Gastrocnemius medialis (tissue), 4 donors: ENCODE measurements at regions not wholly inside any gene's neighbourhood (a gene's known extent, or its start where the extent isn't known, plus 50 kb on each side); places are given as distances from the start of the nearest gene placed in this dataset.
"Not testable (repeated sequence)": the region's sequence is repeated elsewhere in the genome, so short reads cannot be mapped to it uniquely, and the experiment has no call there.

Experiments
- ATAC-seq, 2 donors: fragments of 150-250 bp; one replicate each; pipeline ENCODE4 v1.9.1; 2016
- DNase-seq, 2 donors: peaks; one replicate each; pipeline ENCODE4 v3.0.0-alpha.2; 2019
- H3K27ac ChIP-seq, 4 donors: fragments of 200-600 bp; sonication (generic); 1 replicate in 1 of 4; 2 replicates in 3 of 4; pipeline ENCODE4 v1.5.1; 2016 to 2018; ENCODE audit warnings: mild to moderate bottlenecking in 2 of 4, moderate library complexity in 1 of 4
- H3K27me3 ChIP-seq, 3 donors: fragments of 200-600 bp; sonication (generic) in 2 of 3; 1 replicate in 1 of 3; 2 replicates in 2 of 3; pipeline versions ENCODE4 v1.5.1 to v1.6.0; 2016 to 2019; ENCODE audit warnings: mild to moderate bottlenecking in 1 of 3, moderate library complexity in 1 of 3
- H3K36me3 ChIP-seq, 2 donors: fragments of 200-600 bp; sonication (generic) in 1 of 2; one replicate each; pipeline ENCODE4 v1.5.1; 2017 to 2018
- H3K4me1 ChIP-seq, 2 donors: fragments of 200-600 bp; sonication (generic) in 1 of 2; one replicate each; pipeline ENCODE4 v1.5.1; 2016 to 2017; ENCODE audit warnings: mild to moderate bottlenecking in 2 of 2
- H3K4me3 ChIP-seq, 4 donors: fragments of 200-600 bp; sonication (generic) in 3 of 4; 1 replicate in 1 of 4; 2 replicates in 3 of 4; pipeline ENCODE4 v1.5.1; 2016 to 2019; ENCODE audit warnings: mild to moderate bottlenecking in 2 of 4
- H3K9me3 ChIP-seq, 3 donors: fragments of 200-600 bp; sonication (generic) in 2 of 3; 1 replicate in 1 of 3; 2 replicates in 2 of 3; pipeline ENCODE4 v1.5.1; 2016 to 2019
- in situ Hi-C, 4 donors: fragments of 200-750 bp; cut with MboI; loops; one replicate each; pipeline versions ENCODE4 v1.15.0 to v1.8.0; 2017; ENCODE audit warnings: low sequenced_read_pairs in 4 of 4
- intact Hi-C: fragments of 100-400 bp; cut with DNase I; formaldehyde crosslinking; loops from one replicate; pipeline ENCODE4 v1.15.1; 2023; ENCODE audit warnings: low total_unique reads

DNA sequence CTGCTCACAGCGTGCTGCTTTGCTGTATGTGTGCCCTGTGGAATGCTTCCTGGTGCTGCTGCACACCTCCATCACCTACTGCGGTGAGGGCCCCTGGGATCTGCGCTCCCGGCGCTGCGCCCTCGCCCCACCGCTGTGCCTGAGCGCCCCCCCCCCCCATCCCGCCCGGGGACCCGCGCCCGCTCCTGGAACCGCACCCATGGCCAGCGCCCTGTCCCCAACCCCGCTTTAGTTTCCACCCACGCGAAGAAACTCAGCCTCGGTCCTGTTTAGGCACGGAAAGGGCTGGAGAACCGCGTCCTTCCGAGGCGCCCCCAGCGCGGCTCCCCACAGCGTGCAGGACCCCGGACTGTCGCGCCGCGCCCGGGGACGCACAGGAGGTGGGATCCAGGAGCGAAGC, 265.5 kb downstream of the POTEB3 start:
- H3K27me3 ChIP-seq, ATAC-seq, H3K9me3 ChIP-seq, H3K4me3 ChIP-seq, H3K27ac ChIP-seq, intact Hi-C loops, H3K36me3 ChIP-seq, in situ Hi-C loops, DNase-seq, H3K4me1 ChIP-seq: not testable (repeated sequence)

DNA sequence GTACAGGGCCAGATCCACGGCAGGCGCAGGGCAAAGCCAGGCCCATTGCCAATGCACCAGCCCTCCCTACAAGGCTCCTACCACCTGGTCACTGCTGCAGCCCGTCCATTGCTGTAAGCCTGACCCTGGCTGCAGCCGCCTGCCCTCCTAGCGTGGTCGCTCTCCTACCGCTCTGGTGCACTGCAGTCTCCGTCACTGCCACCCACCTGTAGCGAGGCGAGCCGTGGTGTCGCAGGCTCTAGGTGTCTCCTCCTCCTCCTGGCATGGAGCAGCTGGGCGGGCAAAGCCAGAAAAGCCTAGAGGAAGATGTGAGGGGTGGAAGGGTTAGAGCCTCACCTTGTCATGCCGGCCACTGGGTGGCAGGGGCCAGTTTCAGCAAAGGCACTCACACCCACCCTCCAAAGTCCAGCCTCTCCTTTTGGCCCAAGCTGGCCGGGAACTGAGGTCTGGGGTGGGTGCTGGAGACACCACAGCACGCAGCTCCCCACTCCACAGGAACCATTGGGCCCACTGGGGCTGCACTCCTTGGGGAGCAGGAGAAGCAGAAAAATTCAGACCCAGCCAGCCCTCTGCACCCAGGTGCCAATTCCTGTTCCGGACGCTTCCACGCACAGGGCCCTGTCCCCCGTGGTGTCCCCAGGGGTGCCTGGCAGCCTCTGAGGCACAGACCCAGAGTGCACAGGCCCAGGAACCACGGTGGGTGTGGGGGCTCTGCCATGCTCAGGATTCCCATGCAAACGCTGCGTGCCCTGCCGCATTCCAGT, 285.3 kb upstream of the POTEB2 start:
- ATAC-seq, H3K27me3 ChIP-seq, intact Hi-C loops, in situ Hi-C loops, DNase-seq, H3K27ac ChIP-seq, H3K36me3 ChIP-seq, H3K9me3 ChIP-seq, H3K4me1 ChIP-seq, H3K4me3 ChIP-seq: not testable (repeated sequence)

DNA sequence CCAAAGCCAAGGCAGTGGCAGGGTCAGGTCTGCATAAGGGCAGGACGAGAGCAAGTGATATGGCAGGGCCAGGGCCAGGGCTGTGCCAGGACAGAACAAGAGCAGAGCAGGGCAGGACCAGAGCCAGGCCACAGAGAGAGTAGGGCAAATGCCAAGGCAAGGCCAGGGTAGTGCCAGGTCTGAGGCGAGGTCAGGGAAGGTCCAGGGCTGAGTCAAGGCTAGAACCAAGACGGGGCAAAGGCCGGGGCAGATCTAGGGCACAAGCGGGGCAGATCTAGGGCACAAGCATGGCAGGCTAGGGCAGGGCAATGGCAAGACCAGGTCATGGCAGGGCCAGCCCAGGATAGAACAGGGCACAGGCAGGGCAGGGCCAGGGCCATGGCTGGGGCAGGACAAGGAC, 282.0 kb upstream of the POTEB2 start:
- H3K36me3 ChIP-seq, H3K27me3 ChIP-seq, H3K9me3 ChIP-seq, intact Hi-C loops, DNase-seq, H3K27ac ChIP-seq, H3K4me3 ChIP-seq, ATAC-seq, in situ Hi-C loops, H3K4me1 ChIP-seq: not testable (repeated sequence)

DNA sequence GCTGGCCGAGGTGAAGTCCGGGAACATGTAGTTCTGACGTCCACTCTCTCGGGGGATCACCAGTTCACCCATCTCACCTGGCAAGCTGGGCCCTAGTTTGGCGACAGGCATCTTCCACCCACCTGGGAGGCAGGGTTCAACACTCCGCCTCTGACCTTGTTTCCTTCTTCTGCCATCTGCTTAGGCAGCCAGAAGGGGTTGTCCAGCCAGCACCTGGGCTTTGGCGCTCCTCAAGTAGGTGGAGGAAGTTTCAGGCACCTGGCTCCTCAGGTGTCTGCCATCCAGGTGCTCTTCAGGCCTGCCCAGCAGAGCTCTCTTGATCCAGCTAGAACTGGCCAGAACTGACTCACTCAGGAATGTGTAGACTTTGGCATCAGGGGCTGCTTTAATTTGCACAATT, 267.8 kb upstream of the POTEB2 start:
- H3K9me3 ChIP-seq, intact Hi-C loops, ATAC-seq, in situ Hi-C loops, H3K4me3 ChIP-seq, H3K27ac ChIP-seq, H3K4me1 ChIP-seq, DNase-seq, H3K27me3 ChIP-seq, H3K36me3 ChIP-seq: not testable (repeated sequence)

DNA sequence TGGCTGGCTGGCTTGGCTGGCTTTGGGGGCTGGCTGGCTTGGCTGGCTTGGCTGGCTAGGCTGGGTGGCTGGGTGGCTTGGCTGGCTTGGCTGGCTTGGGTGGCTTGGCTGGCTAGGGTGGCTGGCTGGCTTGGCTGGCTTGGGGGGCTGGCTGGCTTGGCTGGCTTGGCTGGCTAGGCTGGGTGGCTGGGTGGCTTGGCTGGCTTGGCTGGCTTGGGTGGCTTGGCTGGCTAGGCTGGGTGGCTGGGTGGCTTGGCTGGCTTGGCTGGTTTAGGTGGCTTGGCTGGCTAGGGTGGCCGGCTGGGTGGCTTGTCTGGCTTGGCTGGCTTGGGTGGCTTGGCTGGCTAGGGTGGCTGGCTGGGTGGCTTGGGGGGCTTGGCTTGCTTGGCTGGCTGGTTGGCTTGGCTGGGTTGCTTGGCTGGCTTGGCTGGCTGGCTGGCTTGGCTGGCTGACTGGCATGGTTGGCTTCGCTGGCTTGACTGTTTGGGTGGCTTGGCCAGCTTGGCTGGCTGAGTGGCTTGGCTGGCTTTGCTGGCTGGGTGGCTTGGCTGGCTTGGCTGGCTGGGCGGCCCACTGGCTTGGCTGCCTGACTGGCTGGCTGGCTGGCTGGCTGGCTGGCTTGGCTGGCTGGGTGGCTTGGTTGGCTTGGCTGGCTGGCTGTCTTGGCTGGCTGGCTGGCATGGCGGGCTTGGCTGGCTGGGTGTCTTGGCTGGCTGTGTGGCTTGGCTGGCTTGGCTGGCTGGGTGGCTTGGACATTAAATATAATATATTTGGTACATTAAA, 246.3 kb upstream of the POTEB2 start:
- DNase-seq, result peak in 1 of 2 donors; percentile 11
- H3K27ac ChIP-seq, ATAC-seq, intact Hi-C loops, H3K9me3 ChIP-seq, H3K36me3 ChIP-seq, in situ Hi-C loops, H3K4me1 ChIP-seq, H3K27me3 ChIP-seq, H3K4me3 ChIP-seq: not testable (repeated sequence)

DNA sequence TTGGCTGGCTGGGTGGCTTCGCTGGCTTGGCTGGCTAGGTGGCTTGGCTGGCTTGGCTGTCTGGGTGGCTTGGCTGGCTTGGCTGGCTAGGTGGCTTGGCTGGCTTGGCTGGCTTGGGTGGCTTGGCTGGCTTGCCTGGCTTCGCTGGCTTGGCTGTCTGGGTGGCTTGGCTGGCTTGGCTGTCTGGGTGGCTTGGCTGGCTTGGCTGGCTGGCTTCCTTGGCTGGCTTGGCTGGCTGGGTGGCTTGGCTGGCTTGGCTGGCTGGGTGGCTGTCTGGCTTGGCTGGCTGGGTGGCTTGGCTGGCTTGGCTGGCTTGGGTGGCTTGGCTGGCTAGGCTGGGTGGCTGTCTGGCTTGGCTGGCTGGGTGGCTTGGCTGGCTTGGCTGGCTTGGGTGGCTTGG, 245.7 kb upstream of the POTEB2 start:
- H3K4me1 ChIP-seq, H3K9me3 ChIP-seq, ATAC-seq, H3K27me3 ChIP-seq, H3K27ac ChIP-seq, H3K36me3 ChIP-seq, intact Hi-C loops, in situ Hi-C loops, H3K4me3 ChIP-seq: not testable (repeated sequence)
- DNase-seq, result peak in 1 of 2 donors; percentile 40

DNA sequence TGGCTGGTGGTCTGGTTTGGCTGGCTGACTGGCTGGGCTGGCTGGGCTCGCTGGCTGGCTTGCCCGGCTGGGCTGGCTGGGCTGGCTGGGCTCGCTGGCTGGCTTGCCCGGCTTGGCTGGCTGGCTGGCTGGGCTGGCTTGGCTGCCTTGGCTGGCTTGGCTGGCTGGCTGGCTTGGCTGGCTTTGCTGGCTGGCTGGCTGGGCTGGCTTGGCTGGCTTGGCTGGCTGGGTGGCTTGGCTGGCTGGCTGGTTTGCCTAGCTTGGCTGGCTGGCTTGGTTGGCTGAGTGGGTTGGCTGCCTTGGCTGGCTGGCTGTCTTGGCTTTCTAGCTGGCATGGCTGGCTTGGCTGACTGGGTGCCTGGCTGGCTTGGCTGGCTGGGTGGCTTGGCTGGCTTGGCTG, 245.1 kb upstream of the POTEB2 start:
- peak in 1 of 2 donors; percentile 8 for DNase-seq
- H3K27ac ChIP-seq, intact Hi-C loops, ATAC-seq, H3K9me3 ChIP-seq, H3K36me3 ChIP-seq, H3K4me1 ChIP-seq, H3K27me3 ChIP-seq, H3K4me3 ChIP-seq, in situ Hi-C loops: not testable (repeated sequence)

DNA sequence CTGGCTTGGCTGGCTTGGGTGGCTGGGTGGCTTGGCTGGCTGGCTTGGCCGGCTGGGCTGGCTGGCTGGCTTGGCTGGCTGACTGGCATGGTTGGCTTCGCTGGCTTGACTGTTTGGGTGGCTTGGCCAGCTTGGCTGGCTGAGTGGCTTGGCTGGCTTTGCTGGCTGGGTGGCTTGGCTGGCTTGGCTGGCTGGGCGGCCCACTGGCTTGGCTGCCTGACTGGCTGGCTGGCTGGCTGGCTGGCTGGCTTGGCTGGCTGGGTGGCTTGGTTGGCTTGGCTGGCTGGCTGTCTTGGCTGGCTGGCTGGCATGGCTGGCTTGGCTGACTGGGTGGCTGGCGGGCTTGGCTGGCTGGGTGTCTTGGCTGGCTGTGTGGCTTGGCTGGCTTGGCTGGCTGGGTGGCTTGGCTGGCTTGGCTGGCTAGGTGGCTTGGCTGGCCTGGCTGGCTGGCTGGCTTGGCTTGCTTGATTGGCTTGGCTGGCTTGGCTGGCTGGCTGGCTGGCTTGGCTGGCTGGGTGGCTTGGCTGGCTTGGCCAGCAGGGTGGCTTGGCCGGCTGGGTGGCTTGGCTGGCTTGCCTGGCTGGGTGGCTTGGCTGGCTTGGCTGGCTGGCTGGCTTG, 244.2 kb upstream of the POTEB2 start:
- H3K27ac ChIP-seq, H3K4me1 ChIP-seq, H3K36me3 ChIP-seq, H3K9me3 ChIP-seq, H3K4me3 ChIP-seq, in situ Hi-C loops, intact Hi-C loops, H3K27me3 ChIP-seq: not testable (repeated sequence)
- ATAC-seq, result peak in 1 of 2 donors; percentile 24
- DNase-seq, result peak; percentile 14 to 63

DNA sequence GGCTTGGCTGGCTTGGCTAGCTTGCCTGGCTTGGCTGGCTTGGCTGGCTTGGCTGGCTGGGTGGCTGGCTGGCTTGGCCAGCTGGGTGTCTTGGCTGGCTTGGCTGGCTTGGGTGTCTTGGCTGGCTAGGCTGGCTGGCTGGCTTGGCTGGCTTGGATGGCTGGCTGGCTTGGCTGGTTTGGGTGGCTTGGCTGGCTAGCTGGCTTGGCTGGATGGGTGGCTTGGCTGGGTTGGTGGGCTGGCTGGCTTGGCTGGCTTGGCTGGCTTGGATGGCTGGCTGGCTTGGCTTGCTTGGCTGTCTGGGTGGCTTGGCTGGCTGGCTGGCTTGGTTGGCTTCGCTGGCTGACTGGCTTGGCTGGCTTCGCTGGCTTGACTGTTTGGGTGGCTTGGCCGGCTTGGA, 242.3 kb upstream of the POTEB2 start:
- DNase-seq, H3K27me3 ChIP-seq, H3K27ac ChIP-seq, H3K36me3 ChIP-seq, H3K4me1 ChIP-seq, H3K4me3 ChIP-seq, H3K9me3 ChIP-seq, in situ Hi-C loops, ATAC-seq, intact Hi-C loops: not testable (repeated sequence)

DNA sequence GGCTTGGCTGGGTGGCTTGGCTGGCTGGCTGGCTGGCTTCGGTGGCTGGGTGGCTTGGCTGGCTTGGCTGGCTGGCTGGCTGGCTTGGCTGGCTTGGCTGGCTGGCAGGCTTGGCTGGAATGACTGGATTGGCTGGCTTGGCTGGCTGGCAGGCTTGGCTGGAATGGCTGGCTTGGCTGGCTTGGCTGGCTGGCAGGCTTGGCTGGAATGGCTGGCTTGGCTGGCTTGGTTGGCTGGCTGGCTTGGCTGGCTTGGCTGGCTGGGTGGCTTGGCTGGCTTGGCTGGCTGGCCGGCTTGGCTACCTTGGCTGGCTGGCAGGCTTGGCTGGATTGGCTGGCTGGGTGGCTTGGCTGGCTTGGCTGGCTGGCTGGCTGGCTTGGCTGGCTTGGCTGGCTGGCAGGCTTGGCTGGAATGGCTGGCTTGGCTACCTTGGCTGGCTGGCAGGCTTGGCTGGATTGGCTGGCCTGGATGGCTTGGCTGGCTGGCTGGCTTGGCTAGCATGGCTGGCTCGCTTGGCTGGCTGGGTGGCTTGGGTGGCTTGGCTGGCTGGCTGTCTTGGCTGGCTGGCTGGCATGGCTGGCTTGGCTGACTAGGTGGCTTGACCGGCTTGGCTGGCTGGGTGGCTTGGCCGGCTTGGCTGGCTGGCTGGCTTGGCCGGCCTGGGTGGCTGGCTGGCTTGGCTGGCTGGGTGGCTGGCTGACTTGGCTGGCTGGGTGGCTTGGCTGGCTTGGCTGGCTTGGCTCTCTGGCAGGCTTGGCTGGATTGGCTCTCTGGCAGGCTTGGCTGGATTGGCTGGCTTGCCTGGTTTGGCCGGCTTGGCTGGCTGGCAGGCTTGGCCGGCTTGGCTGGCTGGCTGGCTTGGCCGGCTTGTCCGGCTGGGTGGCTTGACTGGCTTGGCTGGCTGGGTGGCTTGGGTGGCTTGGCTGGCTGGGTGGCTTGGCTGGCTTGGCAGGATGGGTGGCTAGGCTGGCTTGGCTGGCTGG, 241.6 kb upstream of the POTEB2 start:
- ATAC-seq, H3K36me3 ChIP-seq, H3K4me3 ChIP-seq, H3K9me3 ChIP-seq, in situ Hi-C loops, H3K27ac ChIP-seq, H3K4me1 ChIP-seq, intact Hi-C loops, H3K27me3 ChIP-seq: not testable (repeated sequence)
- DNase-seq, result peak in 1 of 2 donors; percentile 22

DNA sequence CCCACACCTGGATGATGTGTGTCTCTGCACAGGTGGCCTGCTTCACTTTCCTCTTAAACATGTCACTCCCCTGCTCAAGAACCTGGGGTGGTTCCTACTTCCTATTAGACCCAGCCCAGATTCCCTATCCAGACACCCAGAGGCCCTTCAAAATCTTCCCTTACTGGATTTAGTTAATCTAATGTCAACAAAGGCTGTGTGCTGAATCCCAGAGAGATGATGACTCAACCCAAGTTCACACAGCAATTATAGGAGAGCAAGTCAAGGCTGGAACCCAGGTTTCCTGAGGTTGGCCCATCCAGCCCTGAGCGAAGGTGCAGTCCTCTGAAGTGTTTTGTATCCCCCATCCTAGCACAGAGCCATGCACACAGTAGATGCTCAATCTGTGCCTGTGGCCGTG, 230.5 kb upstream of the POTEB2 start:
- H3K4me3 ChIP-seq, H3K27me3 ChIP-seq, H3K36me3 ChIP-seq, H3K4me1 ChIP-seq, intact Hi-C loops, DNase-seq, H3K9me3 ChIP-seq, ATAC-seq, in situ Hi-C loops, H3K27ac ChIP-seq: not testable (repeated sequence)
